Ectodermal cell (in vitro differentiated cells): ENCODE measurements at regions not wholly inside any gene's neighbourhood (a gene's known extent, or its start where the extent isn't known, plus 50 kb on each side); places are given as distances from the start of the nearest gene placed in this dataset.

Experiments
- H3K27ac ChIP-seq: 2 replicates; pipeline ENCODE4 v1.7.0; 2013; ENCODE audit warnings: mild to moderate bottlenecking, low read depth, low read length; ENCODE audit not compliant: insufficient read depth, poor library complexity, severe bottlenecking
- H3K27me3 ChIP-seq: 2 replicates; pipeline ENCODE4 v1.7.0; 2013; ENCODE audit warnings: mild to moderate bottlenecking, low read length; ENCODE audit not compliant: insufficient read depth, control insufficient read depth, poor library complexity, severe bottlenecking
- H3K36me3 ChIP-seq: one replicate; pipeline ENCODE4 v1.7.0; 2013; ENCODE audit warnings: low read length; ENCODE audit not compliant: control insufficient read depth, insufficient read depth
- H3K4me1 ChIP-seq: one replicate; pipeline ENCODE4 v1.7.0; 2013; ENCODE audit warnings: low read length; ENCODE audit not compliant: control insufficient read depth, insufficient read depth
- H3K4me3 ChIP-seq: 2 replicates; pipeline ENCODE4 v1.7.0; 2013; ENCODE audit warnings: low read depth, low read length, control low read depth; ENCODE audit not compliant: insufficient read depth
- H3K9me3 ChIP-seq: 2 replicates; pipeline ENCODE4 v1.7.0; 2013; ENCODE audit warnings: mild to moderate bottlenecking, low read length, moderate library complexity; ENCODE audit not compliant: control insufficient read depth
- WGBS, 2 experiments: methylation state at CpG; one replicate each; pipeline ENCODE4 v1.1.7; 2013; ENCODE audit warnings: missing lambda C conversion rate in 2 of 2; 5-methylcytosine and 5-hydroxymethylcytosine counted together

DNA sequence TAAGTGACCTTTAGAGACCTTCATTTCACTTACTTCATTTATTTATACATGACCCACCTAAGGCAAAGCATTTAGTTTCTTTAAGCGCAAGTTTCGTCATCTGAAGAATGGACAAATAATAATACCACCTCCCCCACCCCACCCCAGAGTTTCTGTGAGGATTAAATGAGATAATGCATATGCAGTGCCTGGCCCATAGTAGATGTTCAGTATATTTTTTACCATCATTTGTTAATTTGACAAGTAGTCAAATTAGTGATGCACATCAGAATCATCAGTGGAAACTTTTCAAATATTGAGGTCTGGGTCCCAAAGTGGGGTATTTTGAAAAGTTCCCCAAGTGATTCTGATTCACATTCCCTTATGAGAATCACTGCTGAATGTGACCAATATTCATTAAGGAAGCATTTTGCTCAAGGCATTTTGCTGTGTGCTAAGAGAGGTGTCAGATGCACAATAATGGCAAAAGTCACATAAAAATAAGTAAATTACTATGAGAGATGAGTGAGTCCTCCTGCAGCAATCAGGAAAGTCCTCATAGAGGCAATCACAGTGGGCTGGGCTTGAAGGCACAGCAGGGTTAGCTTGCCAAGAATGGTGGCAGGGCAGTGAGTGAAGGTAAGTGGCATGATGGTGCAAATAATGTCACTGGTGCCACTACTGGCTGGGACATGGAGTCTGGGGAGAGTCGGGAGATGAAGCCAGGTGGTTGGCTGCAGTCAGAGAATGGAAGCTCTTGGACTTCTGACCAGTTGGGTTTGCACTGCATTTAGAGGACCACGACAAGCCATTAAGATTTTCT, 244.1 kb downstream of the PTEN start:
- WGBS, 2 experiments: 90 to 94% methylated on average over 2 of the region's 4 CpGs

DNA sequence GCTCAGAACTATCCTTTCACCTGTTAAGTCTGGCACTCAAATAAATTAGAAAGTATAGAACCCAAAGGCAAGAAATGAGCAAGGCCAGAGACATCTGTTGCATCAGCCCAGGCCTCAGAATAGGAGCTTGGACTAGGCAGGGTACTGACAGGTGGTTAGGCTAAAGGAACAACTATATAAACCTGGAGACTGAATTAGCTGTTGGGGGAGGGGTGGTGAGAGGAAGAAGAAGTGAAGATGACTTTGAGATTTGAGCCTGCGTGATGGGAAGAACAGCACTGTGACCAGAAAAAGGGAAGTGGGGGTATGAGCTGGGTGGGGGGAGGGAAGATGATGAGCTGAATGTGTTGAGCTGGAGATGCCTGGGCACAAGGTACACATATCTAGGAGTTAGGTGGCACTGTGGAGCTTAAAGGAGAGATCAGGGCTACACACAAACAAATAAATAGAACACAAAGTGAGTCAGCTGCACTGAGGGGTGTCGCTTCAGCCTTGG, 244.7 kb downstream of the PTEN start:
- 90 to 91% methylated on average over 2 of the region's 2 CpGs for WGBS, 2 experiments
- H3K9me3 ChIP-seq: no peaks in the 10 kb centered on the region
- H3K4me1 ChIP-seq: no peaks in the 10 kb centered on the region
- no peaks in the 10 kb centered on the region for H3K36me3 ChIP-seq
- H3K27ac ChIP-seq: no peak overlapping the region
- H3K4me3 ChIP-seq: no peak overlapping the region
- no peaks in the 10 kb centered on the region for H3K27me3 ChIP-seq

More for the DNA sequence above, 244.1 kb downstream of the PTEN start:
- no peak overlapping the region for H3K4me3 ChIP-seq
- no peaks in the 10 kb centered on the region for H3K9me3 ChIP-seq
- H3K27me3 ChIP-seq: no peaks in the 10 kb centered on the region
- H3K27ac ChIP-seq: no peak overlapping the region
- H3K4me1 ChIP-seq: no peaks in the 10 kb centered on the region
- H3K36me3 ChIP-seq: no peaks in the 10 kb centered on the region

DNA sequence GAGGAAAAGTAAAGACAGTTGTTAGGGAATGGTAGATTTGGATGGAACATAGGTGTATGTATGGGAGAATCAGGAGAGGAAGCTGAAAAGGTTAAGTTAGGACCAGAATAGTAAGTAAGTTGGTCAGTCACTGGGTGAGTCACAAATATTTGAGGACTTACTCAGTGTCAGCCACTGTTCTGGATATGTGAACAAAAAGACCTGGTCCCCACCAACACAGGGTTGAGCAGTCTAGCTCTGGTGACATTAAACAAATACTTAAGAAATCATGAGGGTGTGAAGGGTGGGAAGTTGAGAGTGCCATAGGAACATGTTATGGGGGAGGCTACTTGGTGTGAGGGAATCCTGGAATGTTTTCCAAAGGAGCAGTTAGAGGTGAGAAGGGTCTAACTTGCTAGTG, 246.9 kb downstream of the PTEN start:
- no peaks in the 10 kb centered on the region for H3K36me3 ChIP-seq
- no peak overlapping the region for H3K27ac ChIP-seq
- no peak overlapping the region for H3K4me3 ChIP-seq
- H3K9me3 ChIP-seq: no peaks in the 10 kb centered on the region
- H3K4me1 ChIP-seq: no peaks in the 10 kb centered on the region
- H3K27me3 ChIP-seq: no peaks in the 10 kb centered on the region

DNA sequence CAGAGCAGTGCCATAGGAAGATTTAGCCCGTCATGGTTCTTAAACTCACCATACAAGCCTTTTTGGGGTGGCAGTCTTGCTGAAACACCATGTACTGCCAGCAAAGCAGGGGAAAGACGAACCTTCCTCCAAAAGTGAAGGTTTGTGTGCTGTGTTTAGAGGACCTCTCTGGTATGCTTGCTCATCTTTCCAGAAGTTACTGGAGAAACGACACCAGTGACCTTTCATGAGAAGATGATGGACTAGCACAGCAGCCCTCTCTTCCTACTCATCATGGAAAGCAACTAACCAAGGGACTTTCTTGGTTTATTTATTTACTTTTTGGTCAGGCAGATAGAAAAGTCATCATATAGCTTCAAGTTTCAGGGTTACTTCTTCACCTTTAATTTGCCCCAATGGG, 247.4 kb downstream of the PTEN start:
- no peaks in the 10 kb centered on the region for H3K36me3 ChIP-seq
- H3K27ac ChIP-seq: no peak overlapping the region
- no peaks in the 10 kb centered on the region for H3K4me1 ChIP-seq
- 91 to 92% methylated on average over 3 of the region's 3 CpGs for WGBS, 2 experiments
- no peaks in the 10 kb centered on the region for H3K9me3 ChIP-seq
- no peaks in the 10 kb centered on the region for H3K27me3 ChIP-seq
- H3K4me3 ChIP-seq: no peak overlapping the region

DNA sequence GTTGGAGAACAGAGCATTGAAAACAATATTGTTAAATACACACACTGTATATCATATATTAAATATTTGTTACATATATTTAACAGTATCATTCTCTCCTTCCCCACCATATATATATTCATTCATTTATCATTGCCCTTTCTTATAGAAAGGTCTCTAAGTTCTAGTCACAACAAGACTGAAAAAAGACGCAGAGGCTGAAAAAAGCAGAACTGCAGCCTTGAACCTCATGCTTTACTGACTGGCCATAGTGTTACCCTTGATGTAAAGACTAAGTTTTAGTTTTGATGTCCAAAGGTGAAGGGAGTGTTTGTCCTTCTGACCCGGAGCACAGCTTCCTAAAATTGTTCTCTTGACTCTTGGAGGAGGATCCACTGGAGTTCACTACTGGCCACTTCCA, 247.9 kb downstream of the PTEN start:
- WGBS, 2 experiments: 90 to 91% methylated on average over 2 of the region's 2 CpGs
- H3K27ac ChIP-seq: no peak overlapping the region

DNA sequence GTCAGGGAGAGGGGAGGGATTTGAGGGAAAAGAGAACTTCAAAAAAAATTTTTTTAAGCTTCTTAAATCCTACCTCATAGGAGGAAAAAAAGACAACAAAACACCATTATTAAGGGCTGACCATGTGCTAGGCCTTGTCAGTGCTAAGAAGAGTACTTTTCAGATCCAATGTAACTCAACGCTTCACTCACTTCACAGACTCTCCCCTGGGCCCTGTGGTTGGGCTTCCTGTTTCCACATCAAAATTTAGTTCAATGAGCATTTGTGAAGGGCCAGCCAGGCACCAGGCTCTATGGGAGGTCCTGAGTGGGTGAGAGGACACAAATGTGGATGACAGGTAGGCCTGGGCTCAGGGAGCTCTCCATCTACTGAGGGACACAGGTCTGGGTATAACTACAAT, 249.8 kb downstream of the PTEN start:
- Histone ChIP-seq H3K27me3 (no peaks in the 10 kb centered on the region), H3K4me1 (no peaks in the 10 kb centered on the region), H3K27ac (no peak overlapping the region), H3K9me3 (no peaks in the 10 kb centered on the region), H3K36me3 (no peaks in the 10 kb centered on the region), H3K4me3 (no peak overlapping the region)
- 74 to 93% methylated on average over 1 of the region's 1 CpG for WGBS, 2 experiments

More for the DNA sequence above, 247.9 kb downstream of the PTEN start:
- Histone ChIP-seq H3K4me3 (no peak overlapping the region), H3K36me3 (no peaks in the 10 kb centered on the region), H3K27me3 (no peaks in the 10 kb centered on the region), H3K9me3 (no peaks in the 10 kb centered on the region), H3K4me1 (no peaks in the 10 kb centered on the region)

DNA sequence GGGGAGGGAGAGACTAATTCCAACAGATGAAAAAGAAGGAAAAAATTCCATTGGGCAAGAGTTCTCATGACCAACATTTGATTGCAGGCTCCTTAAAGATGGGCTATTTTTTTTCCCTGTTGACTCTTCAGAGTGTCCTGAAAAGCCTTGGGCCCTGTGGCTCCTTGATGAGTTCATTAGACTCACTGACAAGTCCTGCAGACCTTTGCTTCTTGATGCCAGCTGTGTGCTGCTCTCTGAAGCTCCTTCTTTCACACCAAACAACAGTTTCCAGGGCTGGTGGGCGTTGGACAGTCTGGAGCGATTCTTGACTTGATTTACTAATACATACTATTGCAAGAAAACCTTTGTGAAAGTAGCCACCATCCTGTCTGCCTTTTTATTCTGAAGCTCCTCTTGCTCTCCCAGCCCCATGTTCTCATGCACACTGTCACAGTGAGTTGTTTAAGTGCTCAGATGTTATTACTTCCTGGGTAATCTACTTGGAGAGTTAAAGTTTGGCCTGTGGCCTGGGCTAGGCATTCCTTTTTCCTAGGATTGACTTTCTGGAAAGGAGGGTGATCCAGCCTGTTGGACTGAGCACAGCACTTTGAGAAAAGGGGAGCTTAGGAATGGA, 250.3 kb downstream of the PTEN start:
- H3K4me1 ChIP-seq: no peaks in the 10 kb centered on the region
- no peak overlapping the region for H3K27ac ChIP-seq
- H3K36me3 ChIP-seq: no peaks in the 10 kb centered on the region
- no peaks in the 10 kb centered on the region for H3K9me3 ChIP-seq
- H3K4me3 ChIP-seq: no peak overlapping the region
- 92 to 95% methylated on average over 2 of the region's 2 CpGs for WGBS, 2 experiments
- H3K27me3 ChIP-seq: no peaks in the 10 kb centered on the region

DNA sequence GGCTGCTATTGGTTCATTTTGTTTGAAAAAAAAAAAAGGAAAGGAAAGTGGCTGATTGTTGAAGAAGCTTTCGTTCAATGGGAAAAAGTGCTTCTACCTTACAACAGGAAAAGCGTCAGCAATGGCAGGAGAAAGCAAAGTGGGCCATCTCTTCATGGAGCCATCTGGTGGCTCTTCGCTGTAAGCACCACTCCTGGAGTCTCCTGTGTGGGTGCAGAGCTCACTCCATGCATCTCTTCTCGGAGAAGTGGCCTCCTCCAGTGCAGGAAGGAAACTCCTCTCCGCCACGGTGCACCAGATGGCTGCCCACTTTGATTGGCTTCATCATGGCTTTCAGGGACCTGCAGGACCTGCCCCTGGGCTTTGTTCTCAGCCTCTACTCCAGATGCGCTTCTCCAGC, 250.9 kb downstream of the PTEN start:
- H3K4me1 ChIP-seq: no peaks in the 10 kb centered on the region
- H3K4me3 ChIP-seq: no peak overlapping the region
- no peak overlapping the region for H3K27ac ChIP-seq
- WGBS, 2 experiments: 72 to 76% methylated on average over 7 of the region's 7 CpGs
- no peaks in the 10 kb centered on the region for H3K9me3 ChIP-seq
- no peaks in the 10 kb centered on the region for H3K27me3 ChIP-seq
- H3K36me3 ChIP-seq: no peaks in the 10 kb centered on the region

DNA sequence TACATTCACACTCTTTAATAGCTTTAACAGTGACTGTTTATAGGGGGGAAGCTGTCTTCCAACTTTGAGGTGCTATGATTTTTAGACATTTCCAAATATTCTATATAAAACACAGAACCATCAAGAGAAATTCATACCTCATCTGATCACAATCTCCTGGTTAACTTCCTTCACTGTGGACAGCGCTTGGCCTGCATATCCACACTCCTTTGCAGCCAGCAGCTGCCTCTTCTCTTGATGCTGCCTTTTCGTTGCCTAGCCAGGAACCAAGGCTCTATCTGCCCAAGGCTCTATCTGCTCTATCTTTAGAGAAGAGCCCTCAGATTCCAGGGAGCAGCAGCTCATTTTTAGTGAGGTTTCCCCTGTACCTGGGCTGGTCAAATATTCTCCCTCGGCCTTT, 252.0 kb downstream of the PTEN start:
- Histone ChIP-seq H3K36me3 (no peaks in the 10 kb centered on the region), H3K27ac (no peak overlapping the region), H3K4me1 (no peaks in the 10 kb centered on the region), H3K9me3 (no peaks in the 10 kb centered on the region), H3K4me3 (no peak overlapping the region), H3K27me3 (no peaks in the 10 kb centered on the region)
- 94 to 97% methylated on average over 3 of the region's 3 CpGs for WGBS, 2 experiments

DNA sequence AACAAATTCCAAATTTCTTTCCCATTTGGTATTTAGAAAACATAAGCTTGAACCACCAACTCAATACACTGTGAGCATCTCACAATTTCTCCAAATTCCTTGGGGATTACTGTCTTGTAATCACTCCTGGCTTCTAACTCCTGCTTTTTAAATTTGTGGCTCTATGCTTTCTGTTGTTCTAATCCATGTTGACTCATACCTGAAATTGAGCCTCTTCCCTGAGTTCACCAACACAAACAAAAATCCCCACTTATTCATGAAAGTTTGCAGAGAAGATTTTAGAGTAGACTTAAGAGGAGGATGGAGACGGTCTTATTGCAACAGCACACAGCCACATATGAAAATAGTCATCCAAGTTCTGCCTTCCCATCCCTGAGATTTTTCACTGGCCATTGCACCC, 252.5 kb downstream of the PTEN start:
- Histone ChIP-seq H3K4me1 (no peaks in the 10 kb centered on the region), H3K36me3 (no peaks in the 10 kb centered on the region), H3K9me3 (no peaks in the 10 kb centered on the region), H3K4me3 (no peak overlapping the region), H3K27ac (no peak overlapping the region), H3K27me3 (no peaks in the 10 kb centered on the region)
- 94% methylated on average over 1 of the region's 1 CpG for WGBS, 2 experiments
